AG20443 (cell line): ENCODE measurements at regions not wholly inside any gene's neighbourhood (a gene's known extent, or its start where the extent isn't known, plus 50 kb on each side); places are given as distances from the start of the nearest gene placed in this dataset.
"Not testable (repeated sequence)": the region's sequence is repeated elsewhere in the genome, so short reads cannot be mapped to it uniquely, and the experiment has no call there.

Source experiments
- DNase-seq: peaks from one replicate; pipeline ENCODE4 v3.0.0; 2012; ENCODE audit warnings: low spot score, mixed read lengths

- DNase-seq: no peak
Observed at GRCh38 chr3:63719796-63720445, 67.4 kb downstream of the SNTN start.

- not testable (repeated sequence) for DNase-seq
Observed at GRCh38 chr3:63720951-63721350, 68.5 kb downstream of the SNTN start.

GRCh38 chr3:63724987-63725386 is 72.5 kb downstream of the SNTN start:
- DNase-seq: peak; percentile 92

GRCh38 chr3:63726656-63727055 is 74.2 kb downstream of the SNTN start:
- no peak for DNase-seq

- no peak for DNase-seq
Observed at GRCh38 chr3:63727233-63727632, 74.8 kb downstream of the SNTN start.

- DNase-seq: no peak
Observed at GRCh38 chr3:63731866-63732265, 79.4 kb downstream of the SNTN start.

- not testable (repeated sequence) for DNase-seq
Observed at GRCh38 chr3:63733278-63733677, 80.8 kb downstream of the SNTN start.

GRCh38 chr3:63734632-63735031 is 82.2 kb downstream of the SNTN start:
- DNase-seq: not testable (repeated sequence)

- not testable (repeated sequence) for DNase-seq
Observed at GRCh38 chr3:63736757-63737156, 82.3 kb upstream of the C3orf49 start.

GRCh38 chr3:63738577-63738976 is 80.5 kb upstream of the C3orf49 start:
- not testable (repeated sequence) for DNase-seq

- no peak for DNase-seq
Observed at GRCh38 chr3:63739474-63739873, 79.6 kb upstream of the C3orf49 start.

GRCh38 chr3:63740116-63740515 is 79.0 kb upstream of the C3orf49 start:
- DNase-seq: no peak

- DNase-seq: not testable (repeated sequence)
Observed at GRCh38 chr3:63744693-63745092, 74.4 kb upstream of the C3orf49 start.

- no peak for DNase-seq
Observed at GRCh38 chr3:63745757-63746156, 73.3 kb upstream of the C3orf49 start.

- DNase-seq: no peak
Observed at GRCh38 chr3:63746211-63746610, 72.9 kb upstream of the C3orf49 start.

GRCh38 chr3:63751459-63751858 is 67.6 kb upstream of the C3orf49 start:
- DNase-seq: no peak

GRCh38 chr3:63753567-63753966 is 65.5 kb upstream of the C3orf49 start:
- DNase-seq: peak; percentile 44

- no peak for DNase-seq
Observed at GRCh38 chr3:63753995-63754394, 65.1 kb upstream of the C3orf49 start.

GRCh38 chr3:63762180-63762579 is 56.9 kb upstream of the C3orf49 start:
- DNase-seq: peak; percentile 53

- DNase-seq: peak; percentile 39
Observed at GRCh38 chr3:63762934-63763550, 56.1 kb upstream of the C3orf49 start.

- DNase-seq: no peak
Observed at GRCh38 chr3:63764511-63764910, 54.6 kb upstream of the C3orf49 start.

GRCh38 chr3:63766261-63766660 is 52.8 kb upstream of the C3orf49 start:
- DNase-seq: no peak

GRCh38 chr3:63768386-63768785 is 50.7 kb upstream of the C3orf49 start:
- DNase-seq: no peak

- no peak for DNase-seq
Observed at GRCh38 chr3:63768888-63769287, 50.2 kb upstream of the C3orf49 start.
